AG04449 (cell line): ENCODE measurements at regions not wholly inside any gene's neighbourhood (a gene's known extent, or its start where the extent isn't known, plus 50 kb on each side); places are given as distances from the start of the nearest gene placed in this dataset.

Experiments used
- CTCF ChIA-PET: fragments of 350-600 bp; formaldehyde crosslinking; extraction: SDS; loops from one replicate; lab custom pipeline; 2021; ENCODE audit warnings: antibody characterized with exemption; lab: Yijun Ruan, JAX
- POLR2A ChIA-PET: fragments of 400-600, 350-600 bp; formaldehyde crosslinking; extraction: SDS; loops from one replicate; lab custom pipeline; 2020; ENCODE audit warnings: antibody characterized with exemption, inconsistent platforms; lab: Yijun Ruan, JAX
- DNase-seq: peaks from one replicate; pipeline ENCODE4 v3.0.0-alpha.2; 2010; ENCODE audit warnings: low read depth, low spot score
- H3K4me3 ChIP-seq: 2 replicates; pipeline ENCODE4 v1.5.1; 2011; ENCODE audit warnings: low read depth, mild to moderate bottlenecking, control low read depth, low read length
- CTCF ChIP-seq: IDR thresholded peaks from one replicate; pipeline ENCODE4 v1.5.1; 2011; ENCODE audit warnings: mild to moderate bottlenecking, moderate library complexity, low read length, control low read depth, inconsistent platforms; ENCODE audit not compliant: insufficient read depth; ENCODE audit errors: missing control alignments

- no peak for TF ChIP-seq CTCF
- no peak for DNase-seq
- CTCF ChIA-PET = interaction anchor here (0.9 to 4.4 kb wide), 4 partner anchors 13 to 168 kb away, joined by 3 to 24 read pairs (median 4); partner anchors contain the start of gene MECR
- POLR2A ChIA-PET = no interaction called here
- no peak overlapping the region for H3K4me3 ChIP-seq
Measured at GRCh38 chr1:29398431-29398830, 162.1 kb downstream of the PTPRU start.

- CTCF ChIA-PET = interaction anchor here (0.6 to 4.4 kb wide), 9 partner anchors 12 to 167 kb away, joined by 3 to 24 read pairs (median 3); partner anchors contain the start of genes MECR and PTPRU
- DNase-seq = no peak
- POLR2A ChIA-PET = no interaction called here
- H3K4me3 ChIP-seq = no peak overlapping the region
- no peak for TF ChIP-seq CTCF
Measured at GRCh38 chr1:29397981-29398380, 161.7 kb downstream of the PTPRU start.

GRCh38 chr1:29397256-29397590, 160.9 kb downstream of the PTPRU start:
- no peak overlapping the region for H3K4me3 ChIP-seq
- TF ChIP-seq CTCF = no peak
- ChIA-PET CTCF (interaction anchor here (0.5 to 4.4 kb wide), 12 partner anchors 12 to 238 kb away, joined by 3 to 24 read pairs (median 4); partner anchors contain the start of genes MECR and PTPRU), POLR2A (no interaction called here)
- no peak for DNase-seq

GRCh38 chr1:29396438-29397255, 160.3 kb downstream of the PTPRU start:
- ChIA-PET CTCF (interaction anchor here (0.5 to 4.4 kb wide), 14 partner anchors 11 to 984 kb away, joined by 3 to 24 read pairs (median 4); partner anchors contain the start of gene PTPRU), POLR2A (no interaction called here)
- no peak for DNase-seq
- no peak overlapping the region for H3K4me3 ChIP-seq
- peak; percentile 31 for TF ChIP-seq CTCF

GRCh38 chr1:29395736-29396437, 159.6 kb downstream of the PTPRU start:
- DNase-seq = no peak
- no peak overlapping the region for H3K4me3 ChIP-seq
- ChIA-PET POLR2A (no interaction called here), CTCF (interaction anchor here (0.6 to 4.4 kb wide), 13 partner anchors 10 to 985 kb away, joined by 3 to 24 read pairs (median 5); partner anchors contain the start of gene PTPRU)
- no peak for TF ChIP-seq CTCF

- no peak overlapping the region for H3K4me3 ChIP-seq
- no peak for DNase-seq
- no peak for TF ChIP-seq CTCF
- ChIA-PET CTCF (interaction anchor here (2.1 to 4.4 kb wide), 2 partner anchors 9 to 150 kb away, joined by 20 to 24 read pairs; no protein-coding TSS in a partner anchor), POLR2A (no interaction called here)
Measured at GRCh38 chr1:29394521-29395225, 158.4 kb downstream of the PTPRU start.
